ENCODE measurements at regions not wholly inside any gene's neighbourhood (a gene's known extent, or its start where the extent isn't known, plus 50 kb on each side); places are given as distances from the start of the nearest gene placed in this dataset.

- TF ChIP-seq, protein P1, sequence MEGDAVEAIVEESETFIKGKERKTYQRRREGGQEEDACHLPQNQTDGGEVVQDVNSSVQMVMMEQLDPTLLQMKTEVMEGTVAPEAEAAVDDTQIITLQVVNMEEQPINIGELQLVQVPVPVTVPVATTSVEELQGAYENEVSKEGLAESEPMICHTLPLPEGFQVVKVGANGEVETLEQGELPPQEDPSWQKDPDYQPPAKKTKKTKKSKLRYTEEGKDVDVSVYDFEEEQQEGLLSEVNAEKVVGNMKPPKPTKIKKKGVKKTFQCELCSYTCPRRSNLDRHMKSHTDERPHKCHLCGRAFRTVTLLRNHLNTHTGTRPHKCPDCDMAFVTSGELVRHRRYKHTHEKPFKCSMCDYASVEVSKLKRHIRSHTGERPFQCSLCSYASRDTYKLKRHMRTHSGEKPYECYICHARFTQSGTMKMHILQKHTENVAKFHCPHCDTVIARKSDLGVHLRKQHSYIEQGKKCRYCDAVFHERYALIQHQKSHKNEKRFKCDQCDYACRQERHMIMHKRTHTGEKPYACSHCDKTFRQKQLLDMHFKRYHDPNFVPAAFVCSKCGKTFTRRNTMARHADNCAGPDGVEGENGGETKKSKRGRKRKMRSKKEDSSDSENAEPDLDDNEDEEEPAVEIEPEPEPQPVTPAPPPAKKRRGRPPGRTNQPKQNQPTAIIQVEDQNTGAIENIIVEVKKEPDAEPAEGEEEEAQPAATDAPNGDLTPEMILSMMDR (IDR thresholded peaks at IDR 0.05): no peak
- TF ChIP-seq EZH2 (IDR thresholded peaks at IDR 0.05): no peak
These were observed 329.6 kb downstream of the ADGRD1 start for GRCh38 chr12:131283191-131283861.
